HG02870 (cell line): ENCODE measurements at regions not wholly inside any gene's neighbourhood (a gene's known extent, or its start where the extent isn't known, plus 50 kb on each side); places are given as distances from the start of the nearest gene placed in this dataset.
A peak's percentile ranks its signal among the peaks of the same experiment; 100 is the strongest.

Experiments used
- ATAC-seq: cut with Tn5 transposase; IDR thresholded peaks from one replicate; pipeline ENCODE4 v1.9.1; 2021; ENCODE audit warnings: mild to moderate bottlenecking, moderate library complexity; ENCODE audit not compliant: unreplicated experiment

DNA sequence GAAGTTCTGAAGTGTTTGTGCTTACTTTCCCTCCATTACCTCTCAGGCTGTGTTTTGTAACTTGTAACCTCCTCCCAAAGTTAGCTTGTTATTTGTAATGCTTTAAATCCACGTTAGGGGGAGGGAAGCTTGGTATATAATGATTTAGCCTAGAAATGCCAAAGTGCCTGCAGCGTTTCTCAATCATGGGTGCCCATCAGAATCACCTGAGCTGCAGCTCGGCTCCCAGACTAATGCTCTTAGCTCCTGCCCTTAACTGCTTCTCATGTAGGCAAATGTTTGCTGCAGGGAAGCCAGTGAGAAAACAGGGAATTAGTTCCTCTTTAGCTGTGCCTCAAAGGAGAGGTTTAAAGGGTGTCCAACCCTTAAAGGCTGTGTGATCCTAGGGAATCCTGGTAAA, 219.2 kb upstream of the NAALADL2 start:
- ATAC-seq = no peak

DNA sequence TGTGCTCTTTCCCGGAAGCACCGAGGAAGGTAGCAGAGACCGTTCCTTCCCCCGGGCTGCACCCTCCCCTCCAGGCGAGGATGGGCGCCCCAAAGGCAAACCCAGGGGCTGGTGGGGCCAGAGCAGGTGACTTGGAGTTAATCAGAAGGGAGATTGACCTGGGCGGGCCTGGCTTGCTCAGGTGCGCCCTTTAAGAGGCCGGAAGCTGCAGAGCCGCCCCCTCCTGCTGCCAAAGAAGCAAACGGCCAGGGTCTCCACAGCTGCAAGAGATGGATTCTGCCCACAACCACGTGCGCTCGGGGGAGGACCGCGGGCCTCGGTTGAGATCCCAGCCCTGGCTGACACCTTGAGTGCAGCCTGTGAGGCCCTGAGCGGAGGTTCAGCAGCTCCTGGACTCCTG, 218.2 kb upstream of the NAALADL2 start:
- ATAC-seq = no peak

DNA sequence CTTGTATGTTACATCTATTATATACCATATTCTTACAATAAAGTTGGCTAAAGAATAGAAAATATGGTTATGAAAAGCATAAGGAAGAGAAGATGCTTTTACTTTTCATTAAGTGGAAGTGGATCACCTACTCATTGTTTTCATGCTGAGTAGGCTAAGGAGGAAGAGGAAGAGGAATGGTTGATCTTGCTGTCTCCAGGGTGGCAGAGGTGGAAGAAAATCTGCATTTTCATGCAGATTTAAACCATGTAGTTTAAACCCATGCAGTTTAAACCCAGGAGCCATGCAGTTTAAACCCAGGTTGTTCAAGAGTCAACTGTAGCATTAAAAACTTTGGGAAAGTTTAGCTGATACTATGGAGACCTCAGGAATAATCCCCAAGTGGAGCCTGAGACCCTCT, 214.8 kb upstream of the NAALADL2 start:
- ATAC-seq = no peak

DNA sequence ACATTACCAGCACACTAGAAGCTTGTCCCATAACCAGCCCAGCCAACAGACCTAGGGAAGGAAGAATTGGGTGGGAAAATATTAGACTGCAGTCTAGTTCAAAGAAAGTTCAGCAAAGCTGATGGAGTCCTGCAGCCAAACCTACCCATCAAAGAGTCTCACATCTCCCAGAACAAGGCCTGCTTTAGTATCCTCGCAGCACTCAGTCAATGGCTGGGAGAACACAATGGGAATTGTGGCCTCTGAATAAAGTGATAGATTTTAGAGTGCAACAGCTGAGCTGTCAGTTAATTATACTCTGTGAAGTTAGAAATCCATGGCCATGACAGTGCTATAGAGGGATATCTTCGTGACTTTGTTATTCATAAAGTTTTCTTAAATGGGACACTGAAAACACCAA, 207.2 kb upstream of the NAALADL2 start:
- no peak for ATAC-seq

DNA sequence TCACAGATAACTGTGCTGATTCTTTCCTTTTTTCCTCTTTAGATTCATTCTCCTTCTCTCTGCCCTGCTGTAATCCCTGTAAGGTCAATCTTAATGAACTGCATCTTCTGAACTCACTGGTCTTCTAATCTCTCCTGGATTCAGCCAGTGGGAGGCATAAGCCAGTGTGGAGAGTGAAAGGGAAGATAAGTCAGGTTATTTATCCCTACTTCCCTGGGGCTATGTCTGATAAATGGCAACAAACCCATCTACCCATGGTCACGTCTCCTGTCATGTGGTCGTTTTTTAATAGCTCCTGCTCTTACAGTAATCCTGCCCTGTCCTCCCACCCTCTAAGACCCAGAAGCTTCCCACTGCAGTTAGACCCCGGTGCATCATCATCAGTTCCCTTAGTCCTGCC, 199.6 kb upstream of the NAALADL2 start:
- no peak for ATAC-seq

DNA sequence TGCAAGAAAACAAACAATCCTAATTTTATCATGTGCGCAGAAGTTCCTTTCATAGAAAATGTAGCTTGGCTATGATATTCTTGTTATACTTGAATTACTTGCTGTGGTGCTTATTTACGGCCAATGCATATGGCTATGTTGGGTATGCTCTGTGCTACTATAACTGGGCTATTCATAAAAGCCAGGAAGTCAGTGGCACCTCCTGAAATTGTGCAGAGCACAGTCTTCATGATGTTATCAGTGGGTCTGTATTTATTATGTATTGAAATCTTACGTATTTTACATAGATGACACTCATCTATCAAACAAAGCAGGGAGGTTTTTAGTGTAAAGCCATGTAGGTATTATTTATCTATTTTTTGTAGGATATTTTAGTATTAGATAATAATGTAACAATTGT, 196.5 kb upstream of the NAALADL2 start:
- no peak for ATAC-seq

DNA sequence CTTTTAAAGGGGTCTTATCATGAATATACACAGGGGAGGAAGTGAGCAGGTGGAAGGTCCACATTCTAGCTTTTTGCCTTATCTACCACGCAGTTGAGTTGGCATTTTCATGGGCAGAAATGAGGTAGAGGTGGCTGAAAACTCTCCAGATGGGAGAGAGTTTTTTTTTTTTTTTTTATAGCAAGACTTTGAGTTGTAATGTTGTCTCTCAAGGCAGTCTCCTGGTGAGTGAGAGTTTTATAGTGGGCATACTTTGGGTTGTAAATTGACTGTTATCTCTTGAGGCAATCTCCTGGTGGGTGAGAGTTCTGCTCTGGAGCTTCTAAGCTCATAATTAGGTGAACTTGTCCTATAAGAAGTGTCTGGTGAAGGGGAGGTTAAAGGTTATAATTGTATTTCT, 191.7 kb upstream of the NAALADL2 start:
- ATAC-seq = no peak

DNA sequence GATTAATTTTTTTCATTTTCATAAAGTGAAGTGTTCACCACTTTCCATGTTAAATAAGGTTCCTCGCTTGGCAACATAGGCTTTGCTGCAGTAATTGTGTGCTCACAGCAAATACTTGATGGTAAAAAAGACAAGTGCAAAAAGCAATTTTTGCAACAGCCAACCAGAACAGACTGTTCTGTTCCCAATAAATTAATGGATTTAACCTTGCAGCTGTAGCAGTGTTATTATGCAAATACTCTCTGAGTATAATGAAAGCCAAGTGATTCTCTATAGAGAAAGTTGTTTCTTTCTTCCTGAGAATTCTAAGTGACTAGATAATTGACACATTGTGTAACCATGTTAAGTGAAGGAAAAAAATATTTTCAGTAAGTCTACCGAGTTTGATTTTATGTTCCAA, 183.7 kb upstream of the NAALADL2 start:
- ATAC-seq = no peak

DNA sequence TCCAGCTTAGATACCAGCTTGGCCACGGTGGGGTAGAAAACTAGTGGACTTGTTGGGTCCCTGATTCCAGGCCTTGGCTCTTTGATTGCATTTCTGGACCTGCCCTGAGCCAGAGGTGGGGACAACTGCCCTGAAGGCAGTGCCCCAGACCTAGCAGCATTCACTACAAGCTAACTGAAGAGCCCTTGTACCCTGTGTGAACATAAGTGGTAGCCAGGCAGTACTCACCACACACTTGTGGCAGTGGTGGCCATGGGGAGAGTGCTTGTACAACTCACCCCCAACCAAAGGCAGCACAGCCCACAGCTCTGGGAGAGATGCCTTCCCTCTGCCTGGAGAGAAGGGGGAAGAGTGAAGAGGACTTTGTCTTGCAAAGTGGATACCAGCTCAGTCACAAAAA, 177.3 kb upstream of the NAALADL2 start:
- ATAC-seq = no peak

DNA sequence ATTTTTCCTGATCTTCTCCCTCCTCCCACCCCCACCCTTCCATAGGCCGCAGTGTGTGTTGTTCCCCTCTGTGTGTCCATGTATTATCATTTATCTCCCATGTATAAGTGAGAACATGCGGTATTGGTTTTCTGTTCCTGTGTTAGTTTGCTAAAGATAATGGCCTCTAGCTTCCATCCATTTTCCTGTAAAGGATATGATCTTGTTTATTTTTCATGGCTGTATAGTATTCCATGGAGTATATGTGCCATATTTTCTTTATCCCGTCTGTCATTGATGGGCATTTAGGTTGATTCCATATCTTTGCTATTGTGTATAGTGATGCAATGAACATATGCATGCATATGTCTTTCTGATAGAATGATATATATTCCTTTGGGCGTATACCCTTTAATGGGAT, 173.3 kb upstream of the NAALADL2 start:
- ATAC-seq = no peak

DNA sequence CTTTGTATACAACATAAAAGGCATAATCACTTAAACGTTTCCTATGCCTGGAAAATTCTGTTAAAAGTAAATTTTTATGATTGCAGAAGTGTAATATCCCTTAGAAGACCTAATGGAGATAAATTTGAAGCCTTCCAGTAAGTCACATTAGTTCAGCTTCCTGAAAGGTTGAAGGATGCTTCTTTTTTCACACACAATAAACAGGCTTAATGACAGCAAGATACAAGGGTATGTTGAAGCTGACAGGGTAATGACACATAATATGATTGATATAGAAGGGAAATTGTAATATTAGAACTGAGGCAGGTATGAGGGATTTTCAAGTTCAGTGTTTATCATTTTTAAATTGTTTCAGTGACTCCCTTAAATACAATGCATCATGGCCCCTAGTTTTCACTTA, 161.8 kb upstream of the NAALADL2 start:
- no peak for ATAC-seq

DNA sequence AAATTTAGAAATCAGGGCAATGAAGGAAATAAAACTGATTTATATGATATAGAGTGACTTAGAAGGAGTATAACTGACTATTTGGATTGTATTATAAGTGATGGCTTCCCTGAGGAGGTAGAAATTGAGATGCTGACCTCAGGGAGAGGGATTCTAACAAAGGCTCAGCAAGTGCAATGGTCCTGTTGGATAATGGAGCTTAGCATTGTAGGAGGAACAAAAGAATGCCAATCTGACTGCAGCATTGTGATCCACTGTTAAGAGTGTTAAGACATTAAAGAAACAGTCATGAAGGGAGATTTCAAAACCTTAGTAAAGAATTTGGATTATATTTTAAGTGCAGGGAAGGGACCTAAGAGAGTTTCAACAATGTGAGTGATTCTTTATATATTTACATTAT, 158.4 kb upstream of the NAALADL2 start:
- ATAC-seq = no peak

DNA sequence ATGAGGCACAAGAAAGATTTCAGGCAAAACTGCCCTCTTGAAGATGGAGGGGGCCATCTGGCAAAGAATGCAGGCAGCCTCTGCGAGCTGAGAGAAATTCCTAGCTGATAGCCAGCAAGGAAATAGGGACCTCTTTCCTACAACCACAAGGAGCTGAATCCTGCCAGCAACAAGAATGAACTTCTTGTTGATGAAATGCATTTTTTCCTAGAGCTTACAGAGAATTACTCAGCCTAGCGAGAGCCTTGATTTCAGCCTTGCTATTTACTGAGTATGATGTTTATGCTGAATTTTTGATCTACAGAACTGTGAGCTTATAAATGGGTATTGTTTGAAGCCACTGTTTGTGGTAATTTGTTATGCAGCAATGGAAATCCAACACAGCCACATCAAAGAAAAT, 148.5 kb upstream of the NAALADL2 start:
- ATAC-seq = no peak

DNA sequence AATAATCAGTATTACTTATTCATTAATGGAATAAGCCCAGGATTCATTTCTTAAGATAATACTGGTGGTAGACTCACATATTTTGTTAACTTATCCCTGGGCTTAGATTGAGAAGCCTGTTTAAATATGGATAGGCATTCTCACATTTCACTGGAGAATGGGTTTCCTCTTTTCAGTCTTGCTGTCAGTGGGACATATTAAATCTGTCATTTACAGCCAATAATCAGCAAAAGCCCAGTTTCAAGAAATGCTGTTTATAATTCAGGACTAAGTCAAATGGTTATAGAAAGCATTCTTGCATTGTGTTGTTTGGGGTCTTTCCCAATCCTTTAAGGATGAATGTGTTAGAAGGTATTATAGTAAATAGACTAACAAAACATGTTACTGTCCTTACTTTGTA, 143.7 kb upstream of the NAALADL2 start:
- ATAC-seq = no peak

DNA sequence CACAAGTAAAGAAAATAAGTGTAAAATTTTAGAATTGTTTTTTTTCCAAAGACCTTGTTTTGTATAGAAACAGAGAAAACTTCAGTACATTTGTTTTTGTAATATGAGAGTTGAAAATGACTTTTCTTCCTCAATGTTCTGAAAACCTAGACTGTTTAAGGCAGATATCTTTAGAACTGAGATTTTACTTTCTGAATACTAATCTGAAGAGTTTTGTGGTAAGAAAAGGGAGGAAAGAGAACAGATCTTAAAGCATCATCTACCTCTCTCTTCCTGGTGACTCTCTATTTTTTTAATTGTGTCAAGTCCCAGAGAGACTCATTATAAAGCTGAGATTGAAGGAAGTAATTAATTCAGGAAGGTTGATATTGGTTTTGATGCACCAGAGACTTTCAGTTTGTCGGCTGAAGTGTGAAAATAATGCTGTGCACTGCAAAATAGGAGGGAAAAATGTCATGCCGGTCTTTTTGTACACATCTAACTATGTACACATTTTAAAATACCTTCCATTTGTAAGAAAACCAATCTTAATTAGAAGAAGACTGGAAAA, 142.1 kb upstream of the NAALADL2 start:
- peak; percentile 61 for ATAC-seq

DNA sequence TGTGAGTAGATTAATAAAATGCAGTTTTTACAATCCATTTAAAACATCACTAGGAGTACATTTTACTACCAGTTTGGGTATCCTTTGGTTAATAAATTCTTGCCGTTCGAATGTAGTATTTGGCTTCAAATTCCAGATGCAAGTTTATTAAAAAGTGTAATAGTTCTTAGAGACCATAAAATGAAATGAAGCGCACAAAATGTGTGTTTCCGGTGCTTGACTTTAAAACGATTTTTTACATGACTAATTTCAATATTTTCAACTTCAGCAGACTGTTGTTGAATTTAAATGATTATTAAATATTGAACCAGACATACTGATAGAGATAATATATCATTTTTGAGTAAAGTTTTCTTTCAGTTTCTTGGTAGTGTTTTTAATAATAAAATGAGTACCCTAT, 138.4 kb upstream of the NAALADL2 start:
- ATAC-seq = no peak

DNA sequence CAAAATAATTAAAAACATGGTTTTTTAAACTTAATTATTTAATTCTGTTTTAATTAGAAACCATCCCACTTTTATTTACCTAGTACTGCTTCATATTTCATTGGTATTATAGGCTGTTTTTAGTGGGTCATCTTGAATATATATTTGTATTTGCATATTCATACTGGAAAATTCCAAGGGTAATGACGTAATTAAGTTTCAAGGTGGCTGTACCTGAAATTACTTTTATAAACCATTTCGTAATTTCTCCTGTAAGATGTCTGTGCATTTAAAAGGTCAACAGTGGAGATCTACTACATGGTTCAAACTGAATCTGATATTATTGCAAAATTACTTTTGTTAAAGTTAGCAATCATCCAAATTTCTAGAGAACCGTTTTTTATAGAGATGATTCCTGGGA, 133.8 kb upstream of the NAALADL2 start:
- ATAC-seq = no peak

DNA sequence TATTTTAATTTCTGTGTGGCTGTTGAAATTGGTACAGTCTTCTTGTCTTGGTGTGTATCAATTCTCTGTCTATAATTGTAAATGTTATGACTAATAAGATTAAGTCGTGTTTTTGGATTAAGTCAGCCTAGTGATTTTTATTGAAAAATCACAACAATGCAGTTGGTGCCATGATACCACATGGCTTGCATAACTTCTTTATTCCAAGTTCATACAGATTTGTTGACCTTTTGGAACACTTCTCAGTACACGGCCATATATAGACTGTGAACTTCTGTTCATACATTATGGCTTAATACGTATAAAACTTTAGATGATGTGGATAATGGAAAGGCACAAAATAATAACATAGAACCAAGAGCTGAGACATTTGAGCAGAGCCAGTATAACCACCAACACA, 121.2 kb upstream of the NAALADL2 start:
- ATAC-seq = no peak

DNA sequence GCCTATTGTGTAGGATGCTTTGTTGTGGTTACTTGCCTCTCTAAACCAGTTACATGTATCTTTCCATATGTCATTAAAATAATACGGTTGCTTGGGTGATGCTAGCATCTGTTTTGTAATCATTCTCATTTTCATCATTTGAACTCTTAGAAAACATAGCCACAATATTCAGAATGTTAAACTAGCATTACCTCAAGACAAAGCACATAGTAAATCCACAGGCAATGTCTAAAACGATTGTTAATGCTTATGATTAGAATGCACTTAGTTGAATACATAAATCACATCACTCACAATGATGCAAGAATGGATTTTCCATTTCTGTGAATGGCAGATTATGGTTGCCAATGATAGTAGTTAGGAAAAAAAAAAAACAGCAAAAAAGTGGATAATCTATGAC, 110.0 kb upstream of the NAALADL2 start:
- ATAC-seq = no peak

DNA sequence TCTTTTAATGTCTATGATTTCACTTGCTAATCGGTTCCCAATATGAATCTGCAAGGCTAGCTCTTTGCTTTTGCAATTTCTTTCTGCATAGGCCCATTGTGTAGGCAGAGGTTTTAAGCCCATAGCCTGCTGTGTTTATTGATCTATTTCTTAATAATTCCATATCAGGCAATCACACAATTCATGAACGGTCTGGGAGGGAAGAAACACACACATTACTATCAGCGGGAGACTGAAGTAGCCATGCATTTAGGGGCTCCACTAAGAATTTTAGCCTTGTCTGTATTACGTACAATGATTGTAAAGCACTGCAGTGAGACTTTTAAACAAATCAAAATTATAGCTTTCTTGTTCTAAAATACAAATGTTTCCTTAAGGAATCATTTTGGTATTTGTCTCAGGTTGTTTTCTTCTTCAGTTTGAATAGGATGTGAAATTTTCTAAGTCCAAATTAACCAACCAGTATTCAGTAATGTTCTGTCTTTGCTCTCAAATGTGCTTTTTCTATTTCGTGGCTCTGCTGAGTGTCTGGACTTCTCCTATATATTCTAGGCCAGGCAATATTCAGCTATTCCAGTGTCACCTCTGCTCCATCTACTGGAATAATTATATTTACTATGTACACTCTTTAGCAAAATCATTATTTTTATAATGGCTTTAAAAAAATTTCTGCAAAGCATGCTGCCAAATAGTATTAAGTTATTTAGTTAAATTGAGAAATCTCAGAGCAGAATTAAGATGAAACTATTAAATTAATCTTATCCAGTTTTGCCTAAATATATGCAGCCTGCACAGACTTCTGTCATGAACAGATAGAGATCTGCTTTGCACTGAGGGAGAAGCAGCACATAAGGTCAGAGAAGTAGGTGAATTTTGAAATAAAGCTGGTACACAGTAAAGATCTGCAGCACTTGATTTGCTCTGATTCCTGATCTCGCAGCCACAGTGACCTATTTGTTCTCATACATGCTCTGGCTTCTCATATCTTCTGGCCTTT, 103.0 kb upstream of the NAALADL2 start:
- ATAC-seq = no peak

DNA sequence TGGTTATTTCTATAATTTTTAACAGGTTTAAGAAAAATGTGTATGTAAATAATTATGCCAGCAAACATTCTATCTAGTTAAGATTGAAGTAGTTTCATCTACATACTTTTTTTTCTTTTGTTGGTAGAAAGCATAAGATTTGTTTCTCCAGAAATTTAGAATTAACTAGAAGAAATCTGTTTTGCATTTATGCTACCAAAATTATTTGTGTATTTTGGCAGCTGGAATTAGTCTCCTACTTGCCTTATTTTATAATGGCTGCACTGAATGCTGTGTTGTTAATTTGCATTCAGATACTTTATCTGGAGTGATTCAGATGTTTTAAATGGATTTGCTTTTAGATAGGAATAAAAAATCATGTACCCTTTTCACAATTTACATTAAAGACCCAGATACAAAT, 100.2 kb upstream of the NAALADL2 start:
- no peak for ATAC-seq

DNA sequence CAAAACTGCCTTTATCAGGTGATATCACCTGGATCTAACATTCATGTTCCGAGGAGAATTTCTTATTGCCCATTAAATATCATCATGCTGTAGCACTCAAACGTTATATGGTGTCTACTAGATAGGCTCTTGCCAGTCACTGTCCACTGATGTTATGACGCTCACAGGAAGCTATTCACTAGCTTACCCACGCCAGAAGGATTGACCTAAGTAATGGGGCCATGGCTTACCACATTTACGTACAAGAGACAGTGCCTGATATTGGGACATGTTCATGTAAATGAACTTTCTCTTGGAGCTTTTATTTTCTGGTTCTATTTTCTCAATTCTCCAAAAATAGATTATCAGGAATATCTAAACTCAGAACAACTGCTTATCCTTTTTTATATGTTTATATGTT, 91.7 kb upstream of the NAALADL2 start:
- no peak for ATAC-seq
